Anterior cingulate cortex (tissue), 58 donors: ENCODE measurements at regions not wholly inside any gene's neighbourhood (a gene's known extent, or its start where the extent isn't known, plus 50 kb on each side); places are given as distances from the start of the nearest gene placed in this dataset.
"Not testable (repeated sequence)": the region's sequence is repeated elsewhere in the genome, so short reads cannot be mapped to it uniquely, and the experiment has no call there.

Source experiments
- DNase-seq, 58 donors: peaks; one replicate each; lab custom pipeline; 2025; lab: John Stamatoyannopoulos, UW

DNA sequence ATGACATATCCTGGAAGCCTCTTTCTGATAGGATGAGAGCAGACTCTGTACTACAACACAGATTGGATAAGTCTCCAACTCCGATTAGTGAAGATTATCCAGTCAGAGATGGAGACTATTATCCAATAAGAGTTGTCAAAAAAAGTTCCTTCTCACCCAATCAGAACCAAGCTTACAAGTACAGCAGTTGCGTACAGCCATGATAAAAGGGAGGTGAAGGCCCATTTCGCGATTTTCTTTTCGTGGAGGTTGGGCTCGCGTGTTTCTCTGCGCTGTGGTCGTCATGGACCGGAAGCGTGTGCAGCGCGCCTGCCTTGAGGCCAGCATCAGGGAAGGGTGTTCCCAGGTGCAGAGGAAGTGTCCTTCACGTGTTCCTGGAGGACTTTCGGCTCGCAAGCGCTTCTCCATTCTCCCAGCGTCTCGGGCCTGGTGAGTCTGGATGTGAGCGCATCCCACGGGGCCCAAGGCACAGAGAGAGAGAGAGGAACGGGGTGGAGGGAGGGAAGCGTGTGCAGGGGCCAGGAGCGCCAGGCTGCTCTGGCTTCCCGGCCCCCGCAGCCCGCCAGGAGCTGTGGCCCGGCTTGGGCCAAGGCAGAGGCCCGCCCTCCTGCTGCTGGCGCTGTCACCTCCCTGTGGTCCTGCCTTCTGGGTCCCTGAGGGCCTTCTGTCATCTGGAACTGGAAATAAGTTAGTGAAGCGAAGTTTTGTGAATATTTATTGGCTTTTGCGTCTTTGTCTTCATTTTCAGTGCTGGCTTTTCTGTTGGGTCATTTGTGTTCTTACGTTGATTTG, 53.9 kb downstream of the CDRT15L2 start:
- DNase-seq: not testable (repeated sequence)

DNA sequence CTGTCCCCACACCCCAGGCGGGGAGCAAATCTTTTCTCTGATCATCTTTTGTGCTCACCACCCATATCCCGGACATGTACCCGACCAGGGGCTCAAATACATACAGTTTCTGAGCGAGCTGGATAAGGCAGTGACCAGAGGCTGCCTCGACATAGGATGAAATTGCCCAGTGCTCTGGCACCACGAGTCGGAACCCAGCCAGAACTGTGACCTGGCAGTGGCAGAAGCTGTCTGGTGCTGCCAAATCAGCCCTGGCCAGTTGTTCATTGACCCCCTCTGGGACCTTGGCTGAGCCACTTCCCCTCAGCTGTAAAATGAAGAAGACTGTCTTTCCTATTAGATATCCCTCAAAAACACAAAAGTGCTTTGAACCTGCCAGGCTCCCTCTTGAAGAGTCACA, 60.6 kb downstream of the CDRT15L2 start:
- DNase-seq: not testable (repeated sequence)

DNA sequence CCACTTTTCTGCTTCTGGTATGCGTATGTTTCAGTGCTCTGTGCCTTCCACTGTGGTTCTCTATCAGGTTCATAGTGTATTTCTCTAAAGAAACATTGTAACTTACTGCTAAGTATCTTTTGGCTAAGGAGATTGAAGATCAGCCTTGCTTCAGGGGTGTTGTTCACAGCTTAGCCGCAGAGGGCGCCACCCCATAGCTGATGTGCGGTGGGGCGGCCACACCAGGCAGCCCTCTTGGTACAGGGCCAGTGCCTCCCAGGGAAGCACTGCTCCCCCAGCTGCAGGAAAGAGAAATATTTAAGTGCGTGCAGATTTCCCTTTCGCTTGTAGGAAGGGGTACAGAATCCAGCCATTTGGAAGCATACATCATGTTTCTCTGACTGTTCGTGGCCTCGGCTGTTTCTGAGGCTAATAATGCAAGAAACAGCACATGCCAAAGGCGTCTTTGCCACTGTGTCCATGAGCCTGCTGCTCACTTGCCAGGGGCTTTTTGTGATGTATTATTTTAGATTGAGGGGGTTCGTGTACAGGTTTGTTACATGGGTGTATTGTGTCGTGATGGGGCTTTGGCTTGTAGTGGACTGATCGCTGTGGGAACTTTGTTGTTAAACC, 67.2 kb downstream of the CDRT15L2 start:
- DNase-seq: not testable (repeated sequence)

DNA sequence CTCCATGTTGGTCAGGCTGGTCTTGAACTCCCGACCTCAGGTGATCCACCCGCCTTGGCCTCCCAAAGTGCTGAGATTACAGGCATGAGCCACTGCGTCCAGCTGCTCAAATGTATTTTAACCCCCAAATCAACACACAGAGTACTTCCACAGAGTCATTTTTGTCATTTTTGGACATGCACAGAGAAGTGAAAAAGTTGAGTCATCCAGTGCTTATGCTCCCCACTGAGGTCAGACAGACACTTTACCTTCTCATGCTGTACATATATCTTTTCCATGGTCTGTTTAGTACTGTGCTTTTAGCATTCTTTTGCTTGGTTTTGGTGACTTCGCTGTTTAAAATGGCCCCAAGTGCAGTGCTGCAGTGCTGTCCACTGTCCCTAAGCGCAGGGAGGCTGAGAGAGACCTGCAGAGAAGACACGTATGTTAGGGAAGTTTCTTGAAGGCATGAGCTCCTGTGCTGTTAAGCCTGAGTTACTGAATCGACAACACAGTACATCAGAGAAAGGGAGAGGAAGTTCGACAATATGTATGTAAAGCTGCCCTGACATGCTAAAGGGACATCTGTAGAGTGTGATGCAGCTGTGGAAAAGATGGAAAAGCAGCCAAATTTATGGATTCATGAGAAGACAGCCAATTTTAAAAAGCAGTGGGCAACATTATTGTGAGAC, 69.7 kb downstream of the CDRT15L2 start:
- DNase-seq: not testable (repeated sequence)

DNA sequence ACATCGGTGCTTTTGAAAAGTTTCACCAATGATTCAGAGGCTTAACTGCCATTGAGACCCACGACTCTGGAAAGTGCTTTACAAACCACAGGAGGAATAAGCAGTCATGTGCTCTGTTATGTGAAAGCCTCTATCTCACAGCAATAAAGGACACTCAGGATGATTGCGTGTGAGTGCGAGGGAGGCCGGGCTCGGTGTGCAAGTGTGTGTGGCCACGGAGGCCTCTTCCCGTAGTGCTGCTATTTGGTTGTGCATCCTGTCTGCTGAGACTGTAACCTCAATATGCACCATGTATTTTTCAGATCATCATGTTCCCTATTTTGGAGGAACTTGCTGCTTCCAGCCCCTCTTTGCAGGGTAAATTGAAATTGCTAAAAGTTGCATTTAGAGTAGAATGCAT, 71.5 kb downstream of the CDRT15L2 start:
- not testable (repeated sequence) for DNase-seq

DNA sequence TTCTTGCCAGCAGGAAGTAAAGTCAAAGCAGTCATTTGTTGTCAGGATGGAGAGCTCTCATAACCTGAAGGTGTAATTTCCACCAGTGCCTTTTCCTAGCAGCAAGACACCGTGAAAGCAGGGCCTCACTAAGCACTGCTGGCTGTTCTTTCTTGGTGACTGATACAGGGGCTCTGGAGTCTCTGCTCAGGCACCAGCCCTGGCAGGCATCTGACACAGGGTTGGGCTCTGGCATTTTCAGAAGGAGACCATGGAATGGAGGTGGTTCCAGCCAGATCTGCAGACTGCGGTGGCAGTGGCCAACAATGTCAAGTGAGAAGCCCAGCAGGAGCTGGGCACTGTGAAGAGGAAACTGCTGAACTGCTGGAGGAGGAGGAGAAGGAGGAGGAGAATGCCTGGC, 72.2 kb downstream of the CDRT15L2 start:
- peak in 3 of 58 donors; percentile 5 to 11 (median 8) for DNase-seq

DNA sequence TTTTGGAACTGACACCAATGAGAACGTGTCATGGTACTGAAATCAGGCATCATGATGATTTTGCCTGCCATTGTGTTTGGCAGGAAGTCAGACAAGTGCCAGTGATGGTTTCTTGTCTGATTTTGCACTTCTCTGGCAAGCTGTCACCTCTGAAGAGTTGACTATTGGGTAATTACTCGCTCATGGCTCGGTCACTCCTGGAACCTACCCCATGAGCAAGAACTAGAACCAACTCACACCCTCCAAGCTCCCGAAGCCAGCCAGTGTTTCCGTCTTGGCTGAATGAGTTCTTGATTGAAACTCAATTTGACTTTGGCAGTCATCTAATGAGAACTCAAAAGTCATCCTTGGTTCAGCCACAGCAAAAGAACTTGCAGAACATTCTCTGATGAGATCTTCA, 73.9 kb downstream of the CDRT15L2 start:
- not testable (repeated sequence) for DNase-seq

DNA sequence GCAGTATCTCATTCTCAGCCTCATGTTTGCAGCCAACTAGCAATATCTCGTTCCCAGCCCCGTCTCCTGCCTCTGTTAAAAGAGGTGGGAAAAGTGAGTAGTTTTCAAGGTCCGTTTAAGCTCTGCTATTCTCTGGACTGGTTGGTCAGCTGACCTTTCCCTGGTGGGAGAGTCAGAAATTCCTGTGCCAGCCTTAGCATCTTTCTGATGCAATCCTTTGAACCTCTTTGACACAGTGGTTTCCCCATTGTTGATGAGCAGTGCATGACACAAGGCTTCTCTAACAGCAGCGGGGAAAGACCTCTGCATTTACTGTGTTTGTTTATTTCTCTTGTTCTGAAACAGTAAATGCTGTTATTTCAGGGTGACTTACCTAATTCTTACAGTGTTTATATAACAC, 74.6 kb downstream of the CDRT15L2 start:
- DNase-seq: not testable (repeated sequence)

DNA sequence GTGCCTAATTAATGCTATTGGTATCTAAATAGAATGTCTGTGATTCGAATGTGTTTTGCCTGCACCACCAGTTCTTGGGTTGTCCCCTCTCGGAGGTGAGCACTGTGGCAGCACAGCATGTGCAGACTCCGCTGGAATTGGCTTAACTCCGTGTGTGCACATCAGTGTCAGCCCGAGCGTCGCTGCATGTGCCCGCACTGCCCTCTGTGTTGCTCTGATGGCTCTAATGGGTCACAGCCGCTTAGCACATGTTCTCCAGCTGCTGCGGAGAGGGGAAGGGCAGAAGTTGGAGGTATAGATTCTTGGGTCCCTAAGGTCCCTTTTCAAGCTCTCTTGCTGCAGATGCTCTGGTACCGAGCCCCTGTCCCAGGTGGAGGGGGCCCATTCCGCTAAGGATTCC, 75.1 kb downstream of the CDRT15L2 start:
- not testable (repeated sequence) for DNase-seq

DNA sequence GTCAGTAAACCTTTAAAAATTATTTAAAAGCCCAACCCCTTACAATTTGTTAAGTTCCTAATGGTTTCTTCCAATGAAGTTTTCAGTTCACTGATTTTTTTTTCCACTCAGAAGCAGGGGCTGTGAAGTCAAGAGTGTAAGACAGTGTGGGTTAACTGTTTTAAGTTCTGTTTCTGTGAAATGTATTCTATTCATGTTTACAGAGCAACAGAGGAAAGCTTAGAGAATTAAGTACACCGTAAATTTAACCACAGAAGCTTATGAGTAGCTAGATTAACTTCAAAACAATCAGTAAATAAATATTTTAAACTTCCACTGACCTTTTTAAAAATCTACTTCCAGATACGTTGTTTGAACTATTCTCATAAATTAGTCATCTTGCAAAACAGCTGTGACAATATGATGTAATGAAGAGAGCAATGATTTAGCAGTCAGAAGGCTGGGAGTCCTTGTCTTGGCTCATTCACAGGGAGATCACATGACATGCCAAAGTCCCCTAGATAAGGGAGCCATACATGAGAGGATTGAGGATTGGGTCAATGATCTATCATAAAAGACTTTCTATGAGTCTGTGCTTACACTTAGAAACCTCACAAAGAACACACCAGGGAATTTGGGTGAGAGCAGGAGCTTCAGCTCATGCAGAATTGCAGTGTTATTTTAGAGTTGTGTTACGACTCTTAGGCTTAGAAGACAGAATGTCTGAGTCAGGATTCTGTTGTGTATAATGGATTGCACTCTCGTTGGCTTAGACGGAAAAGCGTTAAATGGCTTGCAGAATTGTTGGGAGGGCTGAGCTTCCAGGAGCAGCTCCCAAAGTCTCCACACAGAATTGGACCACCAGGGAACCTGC, 85.8 kb downstream of the CDRT15L2 start:
- DNase-seq: not testable (repeated sequence)

DNA sequence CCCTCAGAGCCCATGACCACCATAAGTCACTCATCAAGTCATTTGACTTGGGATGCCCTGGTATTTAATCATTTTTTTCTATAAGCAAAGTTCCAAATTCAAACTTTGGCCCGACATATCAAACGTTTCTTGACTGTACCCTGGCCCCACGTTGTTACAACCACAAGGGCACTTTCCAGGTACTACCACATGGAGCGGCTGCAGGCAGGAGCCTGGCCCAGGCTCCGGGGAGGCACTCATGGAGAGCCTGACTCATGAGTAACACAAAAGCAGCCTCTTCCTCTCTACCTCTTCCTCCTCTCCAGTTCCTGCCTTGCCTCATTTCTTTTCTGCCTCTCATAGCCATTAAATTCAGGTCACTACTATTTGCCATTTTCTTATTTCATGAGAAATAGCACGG, 87.2 kb downstream of the CDRT15L2 start:
- not testable (repeated sequence) for DNase-seq

DNA sequence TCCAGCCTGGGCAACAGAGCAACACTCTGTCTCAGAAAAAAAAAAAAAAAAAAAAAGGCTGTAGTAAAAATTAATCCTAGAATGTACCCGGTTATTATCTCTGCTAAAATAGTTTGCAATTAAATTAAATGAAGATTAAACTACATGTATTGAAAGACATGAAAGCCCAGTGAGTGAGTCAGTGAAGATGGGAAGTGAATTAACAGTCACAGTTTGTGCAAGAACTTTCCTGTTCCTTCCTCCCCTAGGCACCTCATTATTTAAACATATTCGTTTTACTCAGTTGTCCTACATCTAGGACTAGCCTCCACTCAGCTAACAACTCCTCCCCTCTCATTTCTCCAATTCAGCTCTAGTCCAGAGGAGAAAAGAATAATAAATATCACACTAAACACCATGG, 88.2 kb downstream of the CDRT15L2 start:
- not testable (repeated sequence) for DNase-seq

DNA sequence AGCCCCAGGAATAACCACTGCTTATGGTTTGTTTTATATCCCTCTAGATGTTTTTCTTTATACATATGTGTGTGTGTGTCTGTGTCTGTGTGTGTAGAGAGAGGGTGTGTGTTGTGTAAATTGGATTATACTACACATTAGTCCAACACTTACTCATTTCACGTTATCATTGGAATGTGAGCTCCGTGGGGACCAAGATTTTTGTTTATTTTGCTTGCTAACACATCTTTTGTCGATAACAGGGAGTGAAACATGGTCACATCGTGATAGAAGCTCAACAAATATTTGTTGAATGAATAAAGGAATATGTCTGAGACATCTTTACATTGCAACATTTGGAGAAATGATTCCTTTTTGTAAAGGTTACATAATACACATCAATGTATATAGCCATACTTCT, 88.8 kb downstream of the CDRT15L2 start:
- DNase-seq: not testable (repeated sequence)

DNA sequence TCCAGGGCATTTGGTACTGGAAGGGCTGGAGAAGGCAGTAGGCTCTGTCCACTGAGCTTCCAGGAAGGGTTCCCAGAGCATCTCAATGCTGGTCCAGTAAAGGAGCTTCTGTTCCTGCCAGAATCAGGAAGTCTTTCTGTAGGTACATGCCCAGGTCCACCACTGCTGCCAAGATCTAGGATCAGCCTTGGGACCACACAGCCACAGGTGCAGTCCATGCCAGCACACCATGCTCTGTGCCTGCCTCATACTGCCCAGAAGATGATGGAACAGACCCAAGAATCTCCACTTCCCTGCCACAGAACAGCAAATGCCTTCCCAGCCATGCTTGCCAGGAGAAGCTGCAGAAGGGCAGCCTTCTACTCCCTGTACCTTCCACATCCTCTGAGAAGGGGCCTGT, 89.3 kb downstream of the CDRT15L2 start:
- DNase-seq: not testable (repeated sequence)

DNA sequence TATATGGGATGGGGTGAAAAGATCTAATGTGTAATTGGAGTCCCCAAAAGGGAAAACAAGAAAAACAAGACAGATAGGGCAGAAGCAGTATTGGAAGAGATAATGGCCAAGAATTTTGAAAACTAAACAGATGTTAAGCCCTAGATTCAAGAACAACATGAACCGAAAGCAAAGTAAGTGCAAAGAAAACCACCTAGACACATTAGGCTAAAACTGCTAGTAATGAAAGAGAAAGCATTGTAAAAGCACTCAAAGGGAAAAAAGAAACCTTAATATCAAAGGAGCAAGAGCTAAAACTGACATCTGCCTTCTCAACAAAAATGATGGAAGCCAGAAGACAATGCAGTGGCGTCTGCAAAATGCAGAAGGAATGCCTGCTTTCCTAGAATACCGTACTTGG, 91.0 kb downstream of the CDRT15L2 start:
- not testable (repeated sequence) for DNase-seq

DNA sequence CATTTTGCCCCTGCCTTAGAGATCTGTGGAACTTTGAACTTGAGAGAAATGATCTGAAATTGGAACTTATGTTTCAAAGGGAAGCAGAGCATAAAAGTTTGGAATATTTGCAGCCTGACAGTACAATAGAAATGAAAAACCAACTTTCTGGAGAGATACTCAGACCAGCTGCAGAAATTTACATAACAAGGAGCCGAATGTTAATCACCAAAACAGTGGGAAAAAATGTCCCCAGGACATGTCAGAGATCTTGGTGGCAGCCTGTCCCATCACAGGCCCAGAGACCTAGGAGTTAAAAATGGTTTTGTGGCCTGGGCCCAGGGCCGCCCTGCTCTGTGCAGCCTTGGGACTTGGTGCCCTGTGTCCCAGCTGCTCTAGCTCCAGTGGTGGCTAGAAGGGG, 94.8 kb downstream of the CDRT15L2 start:
- DNase-seq: not testable (repeated sequence)

DNA sequence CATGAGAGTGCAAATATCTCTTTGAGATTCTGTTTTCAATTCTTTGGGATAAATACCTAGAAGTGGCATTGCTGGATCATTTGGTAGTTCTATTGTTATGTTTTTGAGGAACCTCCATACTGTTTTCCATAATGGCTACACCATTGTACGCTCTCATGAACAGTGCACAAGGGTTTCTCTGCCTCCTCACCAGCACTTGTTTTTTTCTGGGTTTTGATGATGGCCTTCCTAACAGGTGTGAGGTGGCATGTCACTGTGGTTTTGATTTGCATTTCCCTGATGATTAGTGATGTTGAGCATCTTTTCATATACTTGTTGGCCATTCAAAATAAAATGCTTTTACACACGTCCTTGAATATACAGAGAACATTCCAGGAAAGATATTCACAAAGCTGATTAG, 96.2 kb downstream of the CDRT15L2 start:
- DNase-seq: not testable (repeated sequence)

DNA sequence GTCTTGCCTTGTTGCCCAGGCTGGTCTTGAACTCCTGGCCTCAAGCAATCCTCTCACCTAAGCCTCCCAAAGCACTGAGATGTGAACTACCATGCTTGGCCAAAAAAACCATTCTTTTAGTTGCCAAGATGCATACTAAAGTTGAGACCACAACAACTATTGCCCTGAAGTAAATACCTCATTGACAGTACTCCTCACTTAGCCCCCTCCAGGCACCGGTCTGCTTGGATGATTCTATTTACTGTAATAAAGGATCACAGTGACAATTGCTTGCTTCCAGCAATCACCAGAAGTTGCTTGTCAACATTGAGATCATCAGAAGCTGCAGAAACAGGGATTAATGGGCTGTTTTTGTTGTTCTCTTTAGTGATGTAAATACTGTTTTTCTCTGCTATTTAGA, 97.1 kb downstream of the CDRT15L2 start:
- DNase-seq: not testable (repeated sequence)

DNA sequence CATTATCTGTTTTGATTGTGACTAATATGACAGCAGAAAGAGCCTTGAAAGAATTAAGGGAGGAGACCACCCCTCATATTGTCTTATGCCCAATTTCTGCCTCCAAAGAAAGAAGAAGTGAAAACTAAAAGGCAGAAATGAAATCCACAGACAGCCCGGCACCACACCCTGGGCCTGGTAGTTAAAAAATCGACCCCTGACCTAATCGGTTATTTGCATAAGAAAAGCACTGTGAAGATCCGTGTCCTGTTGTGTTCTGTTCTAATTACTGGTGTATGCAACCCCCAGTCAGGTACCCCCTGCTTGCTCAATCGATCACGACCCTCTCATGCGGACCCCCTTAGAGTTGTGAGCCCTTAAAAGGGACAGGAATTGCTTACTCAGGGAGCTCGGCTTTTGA, 97.9 kb downstream of the CDRT15L2 start:
- not testable (repeated sequence) for DNase-seq

DNA sequence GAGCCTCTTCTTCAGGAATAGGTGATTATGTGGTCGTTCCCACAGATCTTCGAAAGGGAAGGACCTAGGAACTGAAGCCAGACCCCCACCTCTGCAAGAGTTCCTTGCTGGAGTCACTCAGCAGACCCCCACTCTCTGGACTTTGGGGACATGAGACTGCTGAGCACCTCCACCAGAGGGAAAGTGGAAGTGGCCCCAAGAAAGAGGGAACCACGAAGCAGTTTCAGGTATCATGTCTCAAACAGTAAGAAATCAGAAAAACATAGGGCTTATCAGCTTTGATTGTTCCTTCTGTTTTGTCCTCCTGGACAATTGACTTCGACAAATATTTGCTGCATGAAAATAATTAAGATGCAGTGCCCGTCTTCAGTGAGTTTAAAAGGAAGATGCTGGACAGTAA, 98.9 kb downstream of the CDRT15L2 start:
- DNase-seq: not testable (repeated sequence)
